IMR-90 (cell line): ENCODE measurements at regions not wholly inside any gene's neighbourhood (a gene's known extent, or its start where the extent isn't known, plus 50 kb on each side); places are given as distances from the start of the nearest gene placed in this dataset.

Experiments
- ATAC-seq: fragments of 200-7000 bp; cut with Tn5 transposase; 2 replicates; pipeline ENCODE4 v1.9.1; 2020; ENCODE audit warnings: low read depth, mild to moderate bottlenecking, moderate library complexity
- BruUV-seq: library from RNA; stranded (reverse); fragments of 400-500 nt; replicated peaks from 2 replicates; lab custom pipeline; 2021; lab: Mats Ljungman, UMichigan
- CTCF ChIA-PET: fragments of 300-600 bp; formaldehyde crosslinking; extraction: SDS; loops from one replicate; lab custom pipeline; 2021; ENCODE audit warnings: antibody characterized with exemption; lab: Yijun Ruan, JAX
- POLR2A ChIA-PET: fragments of 300-600 bp; sonication (Branson Sonifier 250); formaldehyde crosslinking; loops from one replicate; lab custom pipeline; 2022; ENCODE audit warnings: antibody characterized with exemption; ENCODE audit not compliant: unreplicated experiment; lab: Charles Lee
- DNase-seq: peaks from one replicate; pipeline ENCODE4 v3.0.0; 2013
- H2AFZ ChIP-seq: replicated peaks from 2 replicates; pipeline ENCODE3; 2013; ENCODE audit warnings: low read length, mild to moderate bottlenecking; ENCODE audit not compliant: poor library complexity
- H2AK5ac ChIP-seq: 2 replicates; pipeline ENCODE4 v1.6.1; 2013; ENCODE audit warnings: low read depth, low read length, inconsistent platforms
- H2AK9ac ChIP-seq: replicated peaks from 2 replicates; pipeline ENCODE3; 2013; ENCODE audit warnings: mild to moderate bottlenecking, low read depth, low read length, moderate library complexity; ENCODE audit not compliant: poor library complexity
- H2BK120ac ChIP-seq: 2 replicates; pipeline ENCODE4 v1.6.1; 2013; ENCODE audit warnings: low read depth, low read length, inconsistent platforms
- H2BK15ac ChIP-seq: 3 replicates; pipeline ENCODE4 v1.6.1; 2013; ENCODE audit warnings: low read depth, low read length, inconsistent platforms
- H2BK20ac ChIP-seq: 2 replicates; pipeline ENCODE4 v1.6.1; 2013; ENCODE audit warnings: low read depth, mild to moderate bottlenecking, inconsistent platforms, low read length, moderate library complexity
- H2BK5ac ChIP-seq: 2 replicates; pipeline ENCODE4 v1.6.1; 2013; ENCODE audit warnings: mild to moderate bottlenecking, low read depth, low read length, inconsistent platforms; ENCODE audit not compliant: poor library complexity, severe bottlenecking
- H3K14ac ChIP-seq: replicated peaks from 2 replicates; pipeline ENCODE4 v1.6.1; 2013; ENCODE audit warnings: low read depth, low read length, inconsistent platforms
- H3K18ac ChIP-seq: 2 replicates; pipeline ENCODE4 v1.6.1; 2013; ENCODE audit warnings: low read depth, low read length, control low read depth
- H3K23ac ChIP-seq: 2 replicates; pipeline ENCODE4 v1.6.1; 2013; ENCODE audit warnings: low read depth, low read length, inconsistent platforms
- H3K27ac ChIP-seq: 2 replicates; pipeline ENCODE4 v1.5.1; 2013; ENCODE audit warnings: mild to moderate bottlenecking, control low read depth, low read length; ENCODE audit not compliant: insufficient read depth
- H3K27me3 ChIP-seq: 2 replicates; pipeline ENCODE4 v1.6.1; 2013; ENCODE audit warnings: low read length; ENCODE audit not compliant: control insufficient read depth, insufficient read depth
- H3K36me3 ChIP-seq: 2 replicates; pipeline ENCODE4 v1.6.1; 2013; ENCODE audit warnings: low read length, mixed read lengths; ENCODE audit not compliant: control insufficient read depth, insufficient read depth
- H3K4ac ChIP-seq: 2 replicates; pipeline ENCODE4 v1.6.1; 2013; ENCODE audit warnings: low read depth, low read length, inconsistent platforms
- H3K4me1 ChIP-seq: 2 replicates; pipeline ENCODE4 v1.6.1; 2013; ENCODE audit warnings: low read length, mixed read lengths; ENCODE audit not compliant: control insufficient read depth, insufficient read depth
- H3K4me2 ChIP-seq: 2 replicates; pipeline ENCODE4 v1.6.1; 2013; ENCODE audit warnings: low read depth, mild to moderate bottlenecking, control low read depth, low read length, moderate library complexity
- H3K4me3 ChIP-seq: 2 replicates; pipeline ENCODE4 v1.5.1; 2013; ENCODE audit warnings: low read depth, mild to moderate bottlenecking, control low read depth, low read length, moderate library complexity; ENCODE audit not compliant: insufficient read depth
- H3K56ac ChIP-seq: 2 replicates; pipeline ENCODE4 v1.6.1; 2013; ENCODE audit warnings: low read length, inconsistent platforms; ENCODE audit not compliant: insufficient read depth; ENCODE audit errors: extremely low read depth
- H3K79me1 ChIP-seq, 2 experiments: 2 replicates each; pipeline ENCODE4 v1.6.1; 2013; ENCODE audit warnings: low read length in 2 of 2, inconsistent platforms in 1 of 2, low read depth in 1 of 2
- H3K9ac ChIP-seq: 2 replicates; pipeline ENCODE4 v1.6.1; 2013; ENCODE audit warnings: low read depth, low read length, control low read depth
- H3K9me1 ChIP-seq: 2 replicates; pipeline ENCODE4 v1.6.1; 2013; ENCODE audit warnings: low read length, inconsistent platforms; ENCODE audit not compliant: insufficient read depth
- H3K9me3 ChIP-seq: 2 replicates; pipeline ENCODE4 v1.6.1; 2013; ENCODE audit warnings: low read length; ENCODE audit not compliant: control insufficient read depth, insufficient read depth
- H4K20me1 ChIP-seq: 2 replicates; pipeline ENCODE4 v1.6.1; 2013; ENCODE audit warnings: low read length, inconsistent platforms; ENCODE audit not compliant: insufficient read depth
- H4K5ac ChIP-seq: 2 replicates; pipeline ENCODE4 v1.6.1; 2013; ENCODE audit warnings: mild to moderate bottlenecking, low read depth, low read length, control low read depth
- H4K8ac ChIP-seq, 2 experiments: 2 replicates each; pipeline ENCODE4 v1.6.1; 2013; ENCODE audit warnings: low read depth in 2 of 2, low read length in 2 of 2, control low read depth in 1 of 2, inconsistent platforms in 1 of 2
- H4K91ac ChIP-seq: 2 replicates; pipeline ENCODE4 v1.6.1; 2013; ENCODE audit warnings: low read depth, low read length, inconsistent platforms; ENCODE audit not compliant: insufficient read depth
- BHLHE40 ChIP-seq: fragments of 150-350 bp; IDR thresholded peaks from 2 replicates; pipeline ENCODE4 v1.6.1; 2016; ENCODE audit warnings: mild to moderate bottlenecking, low read depth, low read length
- CEBPB ChIP-seq: IDR thresholded peaks from 2 replicates; pipeline ENCODE4 v1.6.1; 2012; ENCODE audit warnings: low read depth, low read length, improper control_type of control experiment
- CHD1 ChIP-seq: IDR thresholded peaks from 2 replicates; pipeline ENCODE4 v1.6.1; 2012; ENCODE audit warnings: low read depth, low read length, improper control_type of control experiment
- ELK1 ChIP-seq: fragments of 150-350 bp; IDR thresholded peaks from 2 replicates; pipeline ENCODE4 v1.6.1; 2016; ENCODE audit warnings: low read depth, mild to moderate bottlenecking, low read length, moderate library complexity, borderline replicate concordance
- FOS ChIP-seq: fragments of 150-350 bp; IDR thresholded peaks from 2 replicates; pipeline ENCODE4 v1.6.1; 2016; ENCODE audit warnings: low read depth, low read length
- MAFK ChIP-seq: IDR thresholded peaks from 2 replicates; pipeline ENCODE4 v1.6.1; 2012; ENCODE audit warnings: low read depth, low read length, improper control_type of control experiment
- MAZ ChIP-seq: IDR thresholded peaks from 2 replicates; pipeline ENCODE4 v1.6.1; 2012; ENCODE audit warnings: low read depth, mild to moderate bottlenecking, low read length, improper control_type of control experiment, moderate library complexity, borderline replicate concordance
- MXI1 ChIP-seq: IDR thresholded peaks from 2 replicates; pipeline ENCODE4 v1.6.1; 2012; ENCODE audit warnings: low read depth, mild to moderate bottlenecking, low read length, moderate library complexity, borderline replicate concordance
- NFE2L2 ChIP-seq: fragments of 150-350 bp; IDR thresholded peaks from 2 replicates; pipeline ENCODE4 v1.6.1; 2016; ENCODE audit warnings: low read depth, mild to moderate bottlenecking, low read length
- POLR2A ChIP-seq: IDR thresholded peaks from 2 replicates; pipeline ENCODE4 v1.6.1; 2012; ENCODE audit warnings: mild to moderate bottlenecking, low read depth, low read length
- RAD21 ChIP-seq: IDR thresholded peaks from 2 replicates; pipeline ENCODE4 v1.6.1; 2012; ENCODE audit warnings: low read length, improper control_type of control experiment
- RCOR1 ChIP-seq: IDR thresholded peaks from 2 replicates; pipeline ENCODE4 v1.6.1; 2012; ENCODE audit warnings: mild to moderate bottlenecking, low read length, improper control_type of control experiment; ENCODE audit not compliant: insufficient replicate concordance
- RFX5 ChIP-seq: IDR thresholded peaks from 2 replicates; pipeline ENCODE4 v1.8.0; 2012; ENCODE audit warnings: low read depth, mild to moderate bottlenecking, low read length, moderate library complexity
- SMC3 ChIP-seq: fragments of 150-350 bp; IDR thresholded peaks from 2 replicates; pipeline ENCODE4 v1.6.1; 2016; ENCODE audit warnings: low read depth, mild to moderate bottlenecking, antibody characterized with exemption, low read length, moderate library complexity
- USF2 ChIP-seq: fragments of 150-350 bp; IDR thresholded peaks from 2 replicates; pipeline ENCODE4 v1.6.1; 2017; ENCODE audit warnings: mild to moderate bottlenecking, antibody characterized with exemption, low read length, low read depth
- dilution Hi-C: fragments of 300-500 bp; cut with HindIII; formaldehyde crosslinking; loops from one replicate; pipeline ENCODE4 v1.14.3; 2018; ENCODE audit warnings: low sequenced_read_pairs; ENCODE audit not compliant: unreplicated experiment
- in situ Hi-C: fragments of 300-500 bp; cut with MboI; formaldehyde crosslinking; loops from 3 replicates; pipeline ENCODE4 v1.14.3; 2019; ENCODE audit warnings: low sequenced_read_pairs, inconsistent platforms, mixed read lengths
- intact Hi-C: fragments of 100-400 bp; cut with micrococcal nuclease; formaldehyde crosslinking; loops from 2 replicates; pipeline ENCODE4 v1.10.0; 2022
- TF ChIP-seq, protein P1 (sequence below): conservative IDR thresholded peaks from 2 replicates; pipeline ENCODE4 v1.5.1; 2012; ENCODE audit warnings: mild to moderate bottlenecking, low read depth, low read length, improper control_type of control experiment

GRCh38 chr5:116672203-116672602 is 97.6 kb upstream of the SEMA6A start:
- Histone ChIP-seq H2BK5ac (no peak overlapping the region), H3K4me3 (no peak overlapping the region), H4K8ac (no peak overlapping the region), H4K5ac (no peak overlapping the region), H3K23ac (no peak overlapping the region), H3K4me2 (no peak overlapping the region), H2AK9ac (no peak overlapping the region), H3K18ac (no peak overlapping the region), H4K91ac (no peak overlapping the region), H3K79me1 (no peaks in the 10 kb centered on the region), H2AK5ac (no peak overlapping the region), H3K9me1 (no peaks in the 10 kb centered on the region), H2BK120ac (no peak overlapping the region), H4K20me1 (no peaks in the 10 kb centered on the region), H3K27ac (no peak overlapping the region), H3K27me3 (no peaks in the 10 kb centered on the region), H3K36me3 (no peaks in the 10 kb centered on the region), H3K14ac (no peak overlapping the region), H2AFZ (no peak overlapping the region), H3K56ac (no peak overlapping the region), H2BK20ac (no peak overlapping the region), H3K4me1 (no peaks in the 10 kb centered on the region), H3K9ac (no peak overlapping the region), H2BK15ac (no peak overlapping the region), H3K4ac (no peak overlapping the region), H3K9me3 (0 out of 2 replicates have a peak, but pooled peaks cover 1% of the 10 kb centered on the region)
- in situ Hi-C loops, result no loop called here
- BruUV-seq, result no TSS peak
- intact Hi-C loops, result no loop called here
- ChIA-PET CTCF (no interaction called here), POLR2A (no interaction called here)
- TF ChIP-seq SMC3, result no peak
- no peak for TF ChIP-seq MAZ
- no peak for TF ChIP-seq FOS
- no peak for TF ChIP-seq RFX5
- no peak for TF ChIP-seq ELK1
- no peak for TF ChIP-seq POLR2A
- TF ChIP-seq, protein P1, sequence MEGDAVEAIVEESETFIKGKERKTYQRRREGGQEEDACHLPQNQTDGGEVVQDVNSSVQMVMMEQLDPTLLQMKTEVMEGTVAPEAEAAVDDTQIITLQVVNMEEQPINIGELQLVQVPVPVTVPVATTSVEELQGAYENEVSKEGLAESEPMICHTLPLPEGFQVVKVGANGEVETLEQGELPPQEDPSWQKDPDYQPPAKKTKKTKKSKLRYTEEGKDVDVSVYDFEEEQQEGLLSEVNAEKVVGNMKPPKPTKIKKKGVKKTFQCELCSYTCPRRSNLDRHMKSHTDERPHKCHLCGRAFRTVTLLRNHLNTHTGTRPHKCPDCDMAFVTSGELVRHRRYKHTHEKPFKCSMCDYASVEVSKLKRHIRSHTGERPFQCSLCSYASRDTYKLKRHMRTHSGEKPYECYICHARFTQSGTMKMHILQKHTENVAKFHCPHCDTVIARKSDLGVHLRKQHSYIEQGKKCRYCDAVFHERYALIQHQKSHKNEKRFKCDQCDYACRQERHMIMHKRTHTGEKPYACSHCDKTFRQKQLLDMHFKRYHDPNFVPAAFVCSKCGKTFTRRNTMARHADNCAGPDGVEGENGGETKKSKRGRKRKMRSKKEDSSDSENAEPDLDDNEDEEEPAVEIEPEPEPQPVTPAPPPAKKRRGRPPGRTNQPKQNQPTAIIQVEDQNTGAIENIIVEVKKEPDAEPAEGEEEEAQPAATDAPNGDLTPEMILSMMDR, result no peak
- TF ChIP-seq RCOR1, result no peak
- no peak for TF ChIP-seq NFE2L2
- no peak for TF ChIP-seq CHD1
- TF ChIP-seq MXI1, result no peak
- no peak for TF ChIP-seq BHLHE40
- TF ChIP-seq MAFK, result no peak
- no peak for TF ChIP-seq RAD21
- TF ChIP-seq USF2, result no peak
- no peak for TF ChIP-seq CEBPB
- ATAC-seq (no peak), DNase-seq (no peak)
- dilution Hi-C loops, result no loop called here
